ENCODE measurements at regions not wholly inside any gene's neighbourhood (a gene's known extent, or its start where the extent isn't known, plus 50 kb on each side); places are given as distances from the start of the nearest gene placed in this dataset.

GRCh38 chr6:169332250-169332649 is 78.6 kb upstream of the THBS2 start:
- TF ChIP-seq CTCF (IDR thresholded peaks at IDR 0.05) = no peak
- no peak for TF ChIP-seq POLR2A (IDR thresholded peaks at IDR 0.05)

Data from Peyer's patch (tissue), 4 donors.